ENCODE measurements at regions not wholly inside any gene's neighbourhood (a gene's known extent, or its start where the extent isn't known, plus 50 kb on each side); places are given as distances from the start of the nearest gene placed in this dataset.

- CTCF ChIA-PET = no interaction called here
Observed at GRCh38 chr5:155872629-155873220, 454.2 kb upstream of the SGCD start.

GRCh38 chr5:155878991-155879575 is 447.9 kb upstream of the SGCD start:
- CTCF ChIA-PET = no interaction called here
- H3K27ac Mint-ChIP-seq = no peak overlapping the region
- no peaks in the 10 kb centered on the region for H3K36me3 Mint-ChIP-seq
- H3K9me3 Mint-ChIP-seq (ENCODE audit: low read depth) = no peaks in the 10 kb centered on the region
- ATAC-seq (no peak), DNase-seq (no peak)
- H3K4me3 Mint-ChIP-seq = no peak overlapping the region
- no peaks in the 10 kb centered on the region for H3K4me1 Mint-ChIP-seq
- no peaks in the 10 kb centered on the region for H3K27me3 Mint-ChIP-seq

More at GRCh38 chr5:155872629-155873220, 454.2 kb upstream of the SGCD start:
- ATAC-seq (no peak), DNase-seq (no peak)
- no peaks in the 10 kb centered on the region for H3K36me3 Mint-ChIP-seq
- H3K27me3 Mint-ChIP-seq = no peaks in the 10 kb centered on the region
- peaks cover 2% of the 10 kb centered on the region for H3K9me3 Mint-ChIP-seq (ENCODE audit: low read depth)
- H3K4me1 Mint-ChIP-seq = no peaks in the 10 kb centered on the region
- H3K27ac Mint-ChIP-seq = no peak overlapping the region
- H3K4me3 Mint-ChIP-seq = no peak overlapping the region

- H3K4me3 Mint-ChIP-seq = no peak overlapping the region
- ATAC-seq = no peak
- H3K9me3 Mint-ChIP-seq (ENCODE audit: low read depth) = no peaks in the 10 kb centered on the region
- no peaks in the 10 kb centered on the region for H3K36me3 Mint-ChIP-seq
- no peaks in the 10 kb centered on the region for H3K27me3 Mint-ChIP-seq
- no peak for DNase-seq
- H3K4me1 Mint-ChIP-seq = no peaks in the 10 kb centered on the region
- CTCF ChIA-PET = no interaction called here
- no peak overlapping the region for H3K27ac Mint-ChIP-seq
Observed at GRCh38 chr5:155884041-155884440, 442.9 kb upstream of the SGCD start.

- ATAC-seq (no peak), DNase-seq (no peak)
- Mint-ChIP-seq H3K27me3 (no peaks in the 10 kb centered on the region), H3K4me1 (no peaks in the 10 kb centered on the region), H3K4me3 (no peak overlapping the region), H3K36me3 (no peaks in the 10 kb centered on the region), H3K27ac (no peak overlapping the region), H3K9me3 (ENCODE audit: low read depth) (no peaks in the 10 kb centered on the region)
- CTCF ChIA-PET = no interaction called here
Observed at GRCh38 chr5:155885199-155885598, 441.8 kb upstream of the SGCD start.

- Mint-ChIP-seq H3K4me3 (no peak overlapping the region), H3K27me3 (no peaks in the 10 kb centered on the region), H3K27ac (no peak overlapping the region), H3K9me3 (ENCODE audit: low read depth) (no peaks in the 10 kb centered on the region), H3K4me1 (no peaks in the 10 kb centered on the region), H3K36me3 (no peaks in the 10 kb centered on the region)
- CTCF ChIA-PET = no interaction called here
- ATAC-seq (no peak), DNase-seq (no peak)
Observed at GRCh38 chr5:155886311-155887031, 440.5 kb upstream of the SGCD start.

- ATAC-seq = no peak
- Mint-ChIP-seq H3K9me3 (ENCODE audit: low read depth) (no peaks in the 10 kb centered on the region), H3K27ac (no peak overlapping the region), H3K36me3 (no peaks in the 10 kb centered on the region), H3K27me3 (no peaks in the 10 kb centered on the region), H3K4me3 (no peak overlapping the region), H3K4me1 (no peaks in the 10 kb centered on the region)
- DNase-seq = no peak
- CTCF ChIA-PET = no interaction called here
Observed at GRCh38 chr5:155895484-155895883, 431.5 kb upstream of the SGCD start.

- Mint-ChIP-seq H3K9me3 (ENCODE audit: low read depth) (no peaks in the 10 kb centered on the region), H3K4me1 (no peaks in the 10 kb centered on the region), H3K27ac (no peak overlapping the region), H3K27me3 (no peaks in the 10 kb centered on the region), H3K4me3 (no peak overlapping the region), H3K36me3 (no peaks in the 10 kb centered on the region)
- CTCF ChIA-PET = no interaction called here
- DNase-seq (no peak), ATAC-seq (no peak)
Observed at GRCh38 chr5:155897761-155898160, 429.2 kb upstream of the SGCD start.

- CTCF ChIA-PET = interaction anchor here (1.4 kb wide), 1 partner anchor 35 kb away, joined by 4 read pairs; no protein-coding TSS in a partner anchor
- H3K9me3 Mint-ChIP-seq (ENCODE audit: low read depth) = no peaks in the 10 kb centered on the region
- no peaks in the 10 kb centered on the region for H3K4me1 Mint-ChIP-seq
- H3K4me3 Mint-ChIP-seq = no peak overlapping the region
- DNase-seq (no peak), ATAC-seq (no peak)
- H3K27me3 Mint-ChIP-seq = no peaks in the 10 kb centered on the region
- no peaks in the 10 kb centered on the region for H3K36me3 Mint-ChIP-seq
- H3K27ac Mint-ChIP-seq = no peak overlapping the region
Observed at GRCh38 chr5:155898284-155898683, 428.7 kb upstream of the SGCD start.

GRCh38 chr5:155903791-155904190 is 423.2 kb upstream of the SGCD start:
- Mint-ChIP-seq H3K4me1 (no peaks in the 10 kb centered on the region), H3K9me3 (ENCODE audit: low read depth) (no peaks in the 10 kb centered on the region), H3K27me3 (no peaks in the 10 kb centered on the region), H3K4me3 (no peak overlapping the region), H3K36me3 (no peaks in the 10 kb centered on the region), H3K27ac (no peak overlapping the region)
- ATAC-seq = no peak
- no peak for DNase-seq
- CTCF ChIA-PET = no interaction called here

- Mint-ChIP-seq H3K27ac (no peak overlapping the region), H3K36me3 (no peaks in the 10 kb centered on the region), H3K4me1 (no peaks in the 10 kb centered on the region), H3K27me3 (no peaks in the 10 kb centered on the region), H3K4me3 (no peak overlapping the region), H3K9me3 (ENCODE audit: low read depth) (no peaks in the 10 kb centered on the region)
- CTCF ChIA-PET = no interaction called here
- no peak for DNase-seq
- no peak for ATAC-seq
Observed at GRCh38 chr5:155905364-155905763, 421.6 kb upstream of the SGCD start.

- ATAC-seq (no peak), DNase-seq (no peak)
- no peaks in the 10 kb centered on the region for H3K9me3 Mint-ChIP-seq (ENCODE audit: low read depth)
- H3K27ac Mint-ChIP-seq = no peak overlapping the region
- no peaks in the 10 kb centered on the region for H3K27me3 Mint-ChIP-seq
- CTCF ChIA-PET = no interaction called here
- no peak overlapping the region for H3K4me3 Mint-ChIP-seq
- H3K4me1 Mint-ChIP-seq = no peaks in the 10 kb centered on the region
- no peaks in the 10 kb centered on the region for H3K36me3 Mint-ChIP-seq
Observed at GRCh38 chr5:155906046-155906445, 420.9 kb upstream of the SGCD start.

GRCh38 chr5:155908543-155908942 is 418.4 kb upstream of the SGCD start:
- Mint-ChIP-seq H3K36me3 (no peaks in the 10 kb centered on the region), H3K27me3 (peaks cover 2% of the 10 kb centered on the region), H3K4me1 (no peaks in the 10 kb centered on the region), H3K4me3 (no peak overlapping the region), H3K27ac (no peak overlapping the region), H3K9me3 (ENCODE audit: low read depth) (no peaks in the 10 kb centered on the region)
- ATAC-seq (no peak), DNase-seq (no peak)
- CTCF ChIA-PET = no interaction called here

- no peak overlapping the region for H3K4me3 Mint-ChIP-seq
- ATAC-seq (no peak), DNase-seq (no peak)
- H3K27me3 Mint-ChIP-seq = peaks cover 2% of the 10 kb centered on the region
- no peaks in the 10 kb centered on the region for H3K36me3 Mint-ChIP-seq
- no peaks in the 10 kb centered on the region for H3K9me3 Mint-ChIP-seq (ENCODE audit: low read depth)
- H3K27ac Mint-ChIP-seq = no peak overlapping the region
- CTCF ChIA-PET = no interaction called here
- no peaks in the 10 kb centered on the region for H3K4me1 Mint-ChIP-seq
Observed at GRCh38 chr5:155912291-155912690, 414.7 kb upstream of the SGCD start.

- DNase-seq = no peak
- H3K4me3 Mint-ChIP-seq = no peak overlapping the region
- peaks cover 2% of the 10 kb centered on the region for H3K27me3 Mint-ChIP-seq
- H3K27ac Mint-ChIP-seq = no peak overlapping the region
- ATAC-seq = no peak
- CTCF ChIA-PET = no interaction called here
- H3K4me1 Mint-ChIP-seq = no peaks in the 10 kb centered on the region
- no peaks in the 10 kb centered on the region for H3K36me3 Mint-ChIP-seq
- H3K9me3 Mint-ChIP-seq (ENCODE audit: low read depth) = no peaks in the 10 kb centered on the region
Observed at GRCh38 chr5:155914766-155915165, 412.2 kb upstream of the SGCD start.
